ENCODE measurements at regions not wholly inside any gene's neighbourhood (a gene's known extent, or its start where the extent isn't known, plus 50 kb on each side); places are given as distances from the start of the nearest gene placed in this dataset.

DNA sequence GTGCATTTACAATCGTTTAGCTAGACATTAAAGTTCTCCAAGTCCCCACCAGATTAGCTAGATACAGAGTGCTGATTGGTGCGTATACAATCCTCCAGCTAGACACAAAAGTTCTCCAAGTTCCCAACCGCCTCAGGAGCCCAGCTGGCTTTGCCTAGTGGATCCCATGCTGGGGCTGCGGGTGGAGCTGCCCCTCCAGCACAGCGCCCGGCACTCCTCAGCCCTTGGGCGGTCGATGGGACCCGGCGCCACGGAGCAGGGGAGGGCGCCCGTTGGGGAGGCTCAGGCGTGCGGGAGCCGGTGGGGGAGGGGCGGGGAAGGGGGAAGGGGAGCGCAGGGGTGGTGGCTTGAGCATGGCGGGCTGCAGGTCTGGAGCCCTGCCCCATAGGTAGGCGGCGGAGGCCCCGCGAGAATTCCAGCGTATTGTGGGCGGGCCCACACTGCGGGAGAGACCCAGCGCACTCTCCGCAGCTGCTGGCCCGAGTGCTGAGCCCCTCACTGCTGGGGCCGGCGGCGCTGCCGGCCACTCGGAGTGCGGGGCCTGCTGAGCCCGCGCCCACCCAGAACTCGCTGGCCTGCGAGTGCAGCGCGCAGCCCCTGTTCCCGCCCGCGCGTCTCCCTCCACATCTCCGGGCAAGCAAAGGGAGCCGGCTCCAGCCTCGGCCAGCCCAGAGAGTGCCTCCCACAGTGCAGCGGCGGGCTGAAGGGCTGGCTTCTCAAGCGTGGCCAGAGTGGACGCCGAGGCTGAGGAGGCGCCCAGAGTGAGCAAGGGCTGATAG lies 907.5 kb downstream of the CDH8 start:
- Histone ChIP-seq H4K20me1 (ENCODE audit: insufficient read depth, low read length) (no peaks in the 10 kb centered on the region), H3K9me3 (ENCODE audit: low read length) (peaks cover 59% of the 10 kb centered on the region), H3K36me3 (replicated peaks in 1 of 2; ENCODE audit: control insufficient read depth in 1 of 2, insufficient read depth in 2 of 2, low read length in 2 of 2) (no peaks in the 10 kb centered on the region), H3K4me3 (replicated peaks in 1 of 3; ENCODE audit: insufficient read depth in 1 of 3, low read depth in 2 of 3, low read length in 3 of 3) (no peak overlapping the region), H3K4me1 (ENCODE audit: insufficient read depth, low read length) (no peaks in the 10 kb centered on the region), H3K9ac (ENCODE audit: insufficient read depth, low read depth, low read length) (no peak overlapping the region), H3K79me2 (ENCODE audit: insufficient read depth, low read length) (no peaks in the 10 kb centered on the region), H2AFZ (ENCODE audit: low read length) (no peak overlapping the region), H3K27me3 (ENCODE audit: control insufficient read depth in 1 of 2, insufficient read depth in 2 of 2, low read length in 2 of 2) (no peaks in the 10 kb centered on the region), H3K27ac (ENCODE audit: extremely low read length, insufficient read depth, low read length) (no peak overlapping the region), H3K4me2 (ENCODE audit: low read depth, low read length) (no peak overlapping the region)
- in situ Hi-C loops (cut with HindIII; ENCODE audit: extremely low pct_ligation_motif_present, low pct_unique_long_range_greater_than_20kb): no loop called here
- intact Hi-C loops (cut with micrococcal nuclease; ENCODE audit: unreplicated experiment): no loop called here
- WGBS (ENCODE audit: low lambda C conversion rate): 66% methylated on average over 31 of the region's 54 CpGs
- POLR2A ChIA-PET: no interaction called here
- FAIRE-seq (no peak), DNase-seq (ENCODE audit: low spot score) (no peak), ATAC-seq (no peak)
- no TSS peak for BruUV-seq (replicated peaks)
- CTCF ChIA-PET (ENCODE audit: low intra/inter-chr PET ratio, low total read pairs): no interaction called here
- TF ChIP-seq MTA1 (CRISPR knock-in tag; IDR thresholded peaks at IDR 0.05; ENCODE audit: borderline replicate concordance): no peak
- TF ChIP-seq LCORL (IDR thresholded peaks at IDR 0.05): no peak
- no peak for TF ChIP-seq LCORL (CRISPR knock-in tag; IDR thresholded peaks at IDR 0.05)
- no peak for TF ChIP-seq ATAD3A (CRISPR knock-in tag; IDR thresholded peaks at IDR 0.05)
- no peak for TF ChIP-seq ZFP90 (CRISPR knock-in tag; IDR thresholded peaks at IDR 0.05; ENCODE audit: borderline replicate concordance)
- no peak for TF ChIP-seq SAP130 (CRISPR knock-in tag; IDR thresholded peaks at IDR 0.05; ENCODE audit: low read depth)
- no peak for TF ChIP-seq RAD21 (CRISPR knock-in tag; IDR thresholded peaks at IDR 0.05)
- TF ChIP-seq, protein P1, sequence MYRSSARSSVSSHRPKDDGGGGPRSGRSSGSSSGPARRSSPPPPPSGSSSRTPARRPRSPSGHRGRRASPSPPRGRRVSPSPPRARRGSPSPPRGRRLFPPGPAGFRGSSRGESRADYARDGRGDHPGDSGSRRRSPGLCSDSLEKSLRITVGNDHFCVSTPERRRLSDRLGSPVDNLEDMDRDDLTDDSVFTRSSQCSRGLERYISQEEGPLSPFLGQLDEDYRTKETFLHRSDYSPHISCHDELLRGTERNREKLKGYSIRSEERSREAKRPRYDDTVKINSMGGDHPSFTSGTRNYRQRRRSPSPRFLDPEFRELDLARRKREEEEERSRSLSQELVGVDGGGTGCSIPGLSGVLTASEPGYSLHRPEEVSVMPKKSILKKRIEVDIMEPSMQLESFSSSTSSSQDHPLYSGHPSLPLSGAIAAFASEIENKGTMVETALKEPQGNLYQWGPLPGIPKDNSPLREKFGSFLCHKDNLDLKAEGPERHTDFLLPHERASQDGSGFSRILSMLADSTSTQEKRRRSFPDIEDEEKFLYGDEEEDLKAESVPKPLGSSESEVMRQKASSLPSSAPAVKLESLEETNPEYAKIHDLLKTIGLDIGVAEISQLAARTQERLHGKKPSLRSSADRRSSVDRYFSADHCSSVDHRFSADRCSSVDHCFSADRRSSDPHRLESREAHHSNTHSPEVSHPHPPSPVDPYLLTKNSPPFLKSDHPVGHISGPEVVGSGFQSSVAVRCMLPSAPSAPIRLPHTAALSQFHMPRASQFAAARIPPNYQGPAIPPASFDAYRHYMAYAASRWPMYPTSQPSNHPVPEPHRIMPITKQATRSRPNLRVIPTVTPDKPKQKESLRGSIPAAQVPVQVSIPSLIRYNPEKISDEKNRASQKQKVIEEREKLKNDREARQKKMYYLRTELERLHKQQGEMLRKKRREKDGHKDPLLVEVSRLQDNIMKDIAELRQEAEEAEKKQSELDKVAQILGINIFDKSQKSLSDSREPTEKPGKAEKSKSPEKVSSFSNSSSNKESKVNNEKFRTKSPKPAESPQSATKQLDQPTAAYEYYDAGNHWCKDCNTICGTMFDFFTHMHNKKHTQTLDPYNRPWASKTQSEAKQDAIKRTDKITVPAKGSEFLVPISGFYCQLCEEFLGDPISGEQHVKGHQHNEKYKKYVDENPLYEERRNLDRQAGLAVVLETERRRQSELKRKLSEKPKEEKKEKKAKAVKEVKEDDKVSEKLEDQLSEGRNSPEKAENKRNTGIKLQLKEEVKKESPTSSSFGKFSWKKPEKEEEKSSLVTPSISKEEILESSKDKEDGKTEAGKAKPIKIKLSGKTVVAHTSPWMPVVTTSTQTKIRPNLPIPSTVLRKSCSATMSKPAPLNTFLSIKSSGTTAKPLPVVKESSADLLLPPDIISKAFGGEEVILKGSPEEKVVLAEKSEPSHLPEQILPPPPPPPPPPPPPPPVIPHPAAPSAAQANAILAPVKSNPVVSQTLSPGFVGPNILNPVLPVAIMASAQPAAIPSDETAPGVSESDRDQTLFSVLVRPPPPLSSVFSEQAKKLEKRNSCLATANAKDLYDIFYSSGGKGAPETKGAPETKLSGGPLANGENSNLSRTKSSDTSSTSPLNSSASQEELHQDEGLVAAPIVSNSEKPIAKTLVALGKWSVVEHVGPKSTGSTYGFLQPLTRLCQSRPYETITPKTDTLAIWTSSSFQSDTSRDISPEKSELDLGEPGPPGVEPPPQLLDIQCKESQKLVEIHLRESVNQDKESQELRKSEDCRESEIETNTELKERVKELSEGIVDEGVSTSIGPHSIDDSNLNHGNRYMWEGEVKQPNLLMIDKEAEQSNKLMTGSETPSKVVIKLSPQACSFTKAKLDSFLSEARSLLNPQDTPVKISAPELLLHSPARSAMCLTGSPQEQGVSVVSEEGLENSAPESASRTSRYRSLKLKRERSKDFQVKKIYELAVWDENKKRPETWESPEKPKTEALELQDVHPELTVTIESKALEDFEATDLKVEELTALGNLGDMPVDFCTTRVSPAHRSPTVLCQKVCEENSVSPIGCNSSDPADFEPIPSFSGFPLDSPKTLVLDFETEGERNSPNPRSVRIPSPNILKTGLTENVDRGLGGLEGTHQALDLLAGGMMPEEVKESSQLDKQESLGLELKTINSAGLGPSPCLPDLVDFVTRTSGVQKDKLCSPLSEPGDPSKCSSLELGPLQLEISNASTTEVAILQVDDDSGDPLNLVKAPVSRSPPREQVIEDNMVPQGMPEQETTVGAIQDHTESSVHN (CRISPR knock-in tag; IDR thresholded peaks at IDR 0.05): no peak
- TF ChIP-seq NCOA5 (CRISPR knock-in tag; IDR thresholded peaks at IDR 0.05): no peak
- TF ChIP-seq MAX (IDR thresholded peaks at IDR 0.05): no peak
- no peak for TF ChIP-seq CCDC6 (CRISPR knock-in tag; IDR thresholded peaks at IDR 0.05)
- no peak for TF ChIP-seq MNT (IDR thresholded peaks at IDR 0.05)
- no peak for TF ChIP-seq KAT7 (CRISPR knock-in tag; IDR thresholded peaks at IDR 0.05; ENCODE audit: borderline replicate concordance)
- TF ChIP-seq FOXP1 (IDR thresholded peaks at IDR 0.05): no peak
- TF ChIP-seq FOXP1 (CRISPR knock-in tag; IDR thresholded peaks at IDR 0.05): no peak

Data from HepG2 (cell line).